ENCODE measurements at regions not wholly inside any gene's neighbourhood (a gene's known extent, or its start where the extent isn't known, plus 50 kb on each side); places are given as distances from the start of the nearest gene placed in this dataset.

GRCh38 chr3:64385277-64385676, 160.0 kb upstream of the PRICKLE2 start:
- Histone ChIP-seq H3K36me3 (no peaks in the 10 kb centered on the region), H3F3A (ENCODE audit: low read depth) (no peaks in the 10 kb centered on the region), H3K4me2 (no peak overlapping the region), H3K9ac (no peak overlapping the region), H3K9me3 (ENCODE audit: low read depth) (no peaks in the 10 kb centered on the region), H3K4me1 (peaks cover 4% of the 10 kb centered on the region), H3K27ac (no peak overlapping the region), H3K4me3 (no peak overlapping the region), H3K79me2 (ENCODE audit: low read depth) (no peaks in the 10 kb centered on the region), H2AFZ (replicated peaks) (peak overlapping the region; percentile 34), H4K20me1 (ENCODE audit: low read depth) (no peaks in the 10 kb centered on the region), H3K27me3 (no peaks in the 10 kb centered on the region)
- no peak overlapping the region for H3K27ac Mint-ChIP-seq
- TF ChIP-seq EZH2phosphoT487 (IDR thresholded peaks at IDR 0.05) (no peak), EZH2 (IDR thresholded peaks at IDR 0.05) (no peak), CTCF (IDR thresholded peaks at IDR 0.05) (no peak)
- H3K4me3 Mint-ChIP-seq: no peak overlapping the region
- no peaks in the 10 kb centered on the region for H3K9me3 Mint-ChIP-seq
- H3K27me3 Mint-ChIP-seq (ENCODE audit: insufficient read depth, low read depth): no peaks in the 10 kb centered on the region
- no peak for DNase-seq (ENCODE audit: low spot score)
- peaks cover 4% of the 10 kb centered on the region for H3K36me3 Mint-ChIP-seq
- H3K4me1 Mint-ChIP-seq: peaks cover 4% of the 10 kb centered on the region

- H3K36me3 Mint-ChIP-seq: peaks cover 4% of the 10 kb centered on the region
- H3K4me1 ChIP-seq: peaks cover 4% of the 10 kb centered on the region
- H2AFZ ChIP-seq (replicated peaks): no peak overlapping the region
- no peak overlapping the region for H3K27ac ChIP-seq
- DNase-seq (ENCODE audit: low spot score): no peak
- H3K9me3 ChIP-seq (ENCODE audit: low read depth): no peaks in the 10 kb centered on the region
- H3K4me2 ChIP-seq: no peak overlapping the region
- TF ChIP-seq EZH2 (IDR thresholded peaks at IDR 0.05) (no peak), CTCF (IDR thresholded peaks at IDR 0.05) (no peak), EZH2phosphoT487 (IDR thresholded peaks at IDR 0.05) (no peak)
- H3K4me3 ChIP-seq: no peak overlapping the region
- peaks cover 4% of the 10 kb centered on the region for H3K4me1 Mint-ChIP-seq
- H4K20me1 ChIP-seq (ENCODE audit: low read depth): no peaks in the 10 kb centered on the region
- no peaks in the 10 kb centered on the region for H3K27me3 ChIP-seq
- H3K4me3 Mint-ChIP-seq: no peak overlapping the region
- H3F3A ChIP-seq (ENCODE audit: low read depth): no peaks in the 10 kb centered on the region
- no peaks in the 10 kb centered on the region for H3K27me3 Mint-ChIP-seq (ENCODE audit: insufficient read depth, low read depth)
- no peak overlapping the region for H3K27ac Mint-ChIP-seq
- no peaks in the 10 kb centered on the region for H3K36me3 ChIP-seq
- H3K79me2 ChIP-seq (ENCODE audit: low read depth): no peaks in the 10 kb centered on the region
- H3K9me3 Mint-ChIP-seq: no peaks in the 10 kb centered on the region
- H3K9ac ChIP-seq: no peak overlapping the region
Observed at GRCh38 chr3:64384561-64384960, 159.3 kb upstream of the PRICKLE2 start.

- no peaks in the 10 kb centered on the region for H4K20me1 ChIP-seq (ENCODE audit: low read depth)
- no peaks in the 10 kb centered on the region for H3K9me3 ChIP-seq (ENCODE audit: low read depth)
- no peak overlapping the region for H3K4me2 ChIP-seq
- H3K27me3 Mint-ChIP-seq (ENCODE audit: insufficient read depth, low read depth): no peaks in the 10 kb centered on the region
- H3K4me3 ChIP-seq: no peak overlapping the region
- H3F3A ChIP-seq (ENCODE audit: low read depth): no peaks in the 10 kb centered on the region
- no peak overlapping the region for H3K9ac ChIP-seq
- no peak for DNase-seq (ENCODE audit: low spot score)
- H3K79me2 ChIP-seq (ENCODE audit: low read depth): no peaks in the 10 kb centered on the region
- no peak overlapping the region for H3K27ac Mint-ChIP-seq
- peaks cover 4% of the 10 kb centered on the region for H3K4me1 Mint-ChIP-seq
- peaks cover 2% of the 10 kb centered on the region for H3K36me3 Mint-ChIP-seq
- H2AFZ ChIP-seq (replicated peaks): no peak overlapping the region
- H3K27me3 ChIP-seq: no peaks in the 10 kb centered on the region
- H3K27ac ChIP-seq: no peak overlapping the region
- TF ChIP-seq CTCF (IDR thresholded peaks at IDR 0.05) (no peak), EZH2 (IDR thresholded peaks at IDR 0.05) (no peak), EZH2phosphoT487 (IDR thresholded peaks at IDR 0.05) (no peak)
- H3K4me1 ChIP-seq: peaks cover 4% of the 10 kb centered on the region
- H3K9me3 Mint-ChIP-seq: no peaks in the 10 kb centered on the region
- no peaks in the 10 kb centered on the region for H3K36me3 ChIP-seq
- no peak overlapping the region for H3K4me3 Mint-ChIP-seq
Observed at GRCh38 chr3:64382153-64382552, 156.9 kb upstream of the PRICKLE2 start.
